Gastroesophageal sphincter (tissue), 4 donors: ENCODE measurements at regions not wholly inside any gene's neighbourhood (a gene's known extent, or its start where the extent isn't known, plus 50 kb on each side); places are given as distances from the start of the nearest gene placed in this dataset.

ENCODE experiments used
- ATAC-seq: fragments of 150-250 bp; one replicate; pipeline ENCODE4 v1.9.1; 2016; ENCODE audit warnings: mild to moderate bottlenecking, moderate library complexity
- H3K27ac ChIP-seq, 4 donors: fragments of 200-600 bp; sonication (generic) in 3 of 4; 1 replicate in 3 of 4; 2 replicates in 1 of 4; pipeline ENCODE4 v1.5.1; 2016 to 2019
- H3K27me3 ChIP-seq: fragments of 200-600 bp; sonication (generic); one replicate; pipeline ENCODE4 v1.5.1; 2019
- H3K36me3 ChIP-seq, 2 donors: fragments of 200-600 bp; sonication (generic); one replicate each; pipeline ENCODE4 v1.5.1; 2019; ENCODE audit warnings: control low read depth in 1 of 2
- H3K4me1 ChIP-seq, 3 donors: fragments of 200-600 bp; sonication (generic); 1 replicate in 2 of 3; 2 replicates in 1 of 3; pipeline ENCODE4 v1.5.1; 2016 to 2019; ENCODE audit warnings: control low read depth in 2 of 3
- H3K4me3 ChIP-seq, 2 donors: fragments of 200-600 bp; sonication (generic); one replicate each; pipeline ENCODE4 v1.5.1; 2019; ENCODE audit warnings: mild to moderate bottlenecking in 1 of 2, moderate library complexity in 1 of 2
- H3K9me3 ChIP-seq, 3 donors: fragments of 200-600 bp; sonication (generic); one replicate each; pipeline ENCODE4 v1.5.1; 2017 to 2019; ENCODE audit warnings: control low read depth in 2 of 3
- EP300 ChIP-seq: sonication (generic); formaldehyde crosslinking; IDR thresholded peaks from one replicate; pipeline ENCODE4 v1.6.1; 2017; ENCODE audit warnings: antibody characterized with exemption, mild to moderate bottlenecking
- POLR2A ChIP-seq, 2 donors: fragments of 450-650 bp; IDR thresholded peaks; one replicate each; pipeline ENCODE4 v1.6.1; 2017; ENCODE audit warnings: antibody characterized with exemption in 2 of 2, mild to moderate bottlenecking in 2 of 2, moderate library complexity in 1 of 2
- POLR2AphosphoS5 ChIP-seq: sonication (generic); formaldehyde crosslinking; IDR thresholded peaks from one replicate; pipeline ENCODE4 v1.6.1; 2017; ENCODE audit warnings: antibody characterized with exemption
- WGBS, 2 donors: methylation state at CpG; one replicate each; pipeline ENCODE4 v1.1.5; 2018; ENCODE audit warnings: low coverage in 1 of 2; 5-methylcytosine and 5-hydroxymethylcytosine counted together
- TF ChIP-seq, protein P1 (sequence below), 4 experiments: fragments of 200-600 bp in 2 of 4; fragments of 450-650 bp in 2 of 4; sonication (generic) in 1 of 4; IDR thresholded peaks; one replicate each; pipeline ENCODE4 v1.5.1; 2017 to 2019; ENCODE audit warnings: antibody characterized with exemption in 4 of 4, mild to moderate bottlenecking in 2 of 4, moderate library complexity in 2 of 4

- no peaks in the 10 kb centered on the region for H3K4me1 ChIP-seq
- TF ChIP-seq POLR2AphosphoS5: no peak
- TF ChIP-seq EP300: no peak
- TF ChIP-seq, protein P1, sequence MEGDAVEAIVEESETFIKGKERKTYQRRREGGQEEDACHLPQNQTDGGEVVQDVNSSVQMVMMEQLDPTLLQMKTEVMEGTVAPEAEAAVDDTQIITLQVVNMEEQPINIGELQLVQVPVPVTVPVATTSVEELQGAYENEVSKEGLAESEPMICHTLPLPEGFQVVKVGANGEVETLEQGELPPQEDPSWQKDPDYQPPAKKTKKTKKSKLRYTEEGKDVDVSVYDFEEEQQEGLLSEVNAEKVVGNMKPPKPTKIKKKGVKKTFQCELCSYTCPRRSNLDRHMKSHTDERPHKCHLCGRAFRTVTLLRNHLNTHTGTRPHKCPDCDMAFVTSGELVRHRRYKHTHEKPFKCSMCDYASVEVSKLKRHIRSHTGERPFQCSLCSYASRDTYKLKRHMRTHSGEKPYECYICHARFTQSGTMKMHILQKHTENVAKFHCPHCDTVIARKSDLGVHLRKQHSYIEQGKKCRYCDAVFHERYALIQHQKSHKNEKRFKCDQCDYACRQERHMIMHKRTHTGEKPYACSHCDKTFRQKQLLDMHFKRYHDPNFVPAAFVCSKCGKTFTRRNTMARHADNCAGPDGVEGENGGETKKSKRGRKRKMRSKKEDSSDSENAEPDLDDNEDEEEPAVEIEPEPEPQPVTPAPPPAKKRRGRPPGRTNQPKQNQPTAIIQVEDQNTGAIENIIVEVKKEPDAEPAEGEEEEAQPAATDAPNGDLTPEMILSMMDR (IDR thresholded peaks at IDR 0.05): no peak
- TF ChIP-seq POLR2A (IDR thresholded peaks at IDR 0.05): no peak
- 65 to 73% methylated on average over 4 of the region's 4 CpGs for WGBS, 2 donors
- no peaks in the 10 kb centered on the region for H3K9me3 ChIP-seq
- H3K36me3 ChIP-seq: no peaks in the 10 kb centered on the region
- H3K4me3 ChIP-seq: no peak overlapping the region
- peaks cover 39% of the 10 kb centered on the region for H3K27me3 ChIP-seq
- no peak overlapping the region for H3K27ac ChIP-seq
- ATAC-seq: no peak
These were observed 70.5 kb upstream of the FOXB1 start for GRCh38 chr15:59933607-59934006.

DNA sequence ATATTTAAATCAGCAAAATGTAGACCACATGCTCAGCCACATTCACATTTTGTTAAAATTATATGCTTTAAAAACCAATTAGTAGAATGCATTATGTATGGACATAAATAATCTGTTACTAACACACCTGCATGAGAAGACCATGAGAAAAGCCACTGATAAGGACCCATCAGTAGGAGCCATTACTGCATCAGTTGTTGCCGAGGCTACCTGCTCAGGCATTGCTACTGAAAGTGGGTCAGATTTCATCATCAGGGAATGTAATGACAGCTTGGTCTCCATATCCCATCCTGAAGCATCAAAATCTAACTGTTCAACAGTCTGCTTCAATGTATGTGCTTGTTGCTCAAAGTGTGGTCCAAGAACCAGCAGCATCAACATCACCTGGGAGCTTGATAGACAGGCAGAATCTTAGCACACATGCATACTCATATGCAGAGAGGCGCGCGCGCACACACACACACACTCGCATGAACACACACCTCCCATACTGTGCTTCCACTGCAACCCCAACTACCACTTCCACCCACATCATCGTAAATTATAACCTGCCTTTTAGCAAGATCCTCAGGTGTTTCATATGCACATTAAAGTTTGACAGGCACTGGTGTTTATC, 72.4 kb upstream of the FOXB1 start:
- H3K36me3 ChIP-seq: no peaks in the 10 kb centered on the region
- WGBS, 2 donors: 87 to 89% methylated on average over 7 of the region's 7 CpGs
- peaks cover 0 to 7% (median 0%) of the 10 kb centered on the region in 3 donors for H3K9me3 ChIP-seq
- no peak for ATAC-seq
- TF ChIP-seq, protein P1 (IDR thresholded peaks at IDR 0.05): no peak
- TF ChIP-seq POLR2A (IDR thresholded peaks at IDR 0.05): no peak
- no peak for TF ChIP-seq POLR2AphosphoS5
- TF ChIP-seq EP300: no peak
- no peak overlapping the region for H3K4me3 ChIP-seq
- no peak overlapping the region for H3K27ac ChIP-seq
- H3K27me3 ChIP-seq: peaks cover 36% of the 10 kb centered on the region
- H3K4me1 ChIP-seq: no peaks in the 10 kb centered on the region

- no peaks in the 10 kb centered on the region for H3K36me3 ChIP-seq
- H3K27ac ChIP-seq: no peak overlapping the region
- H3K27me3 ChIP-seq: peaks cover 44% of the 10 kb centered on the region
- TF ChIP-seq POLR2AphosphoS5 (no peak), EP300 (no peak), POLR2A (IDR thresholded peaks at IDR 0.05) (no peak)
- TF ChIP-seq, protein P1 (IDR thresholded peaks at IDR 0.05): no peak
- no peak for ATAC-seq
- H3K4me3 ChIP-seq: no peak overlapping the region
- peaks cover 0 to 11% (median 0%) of the 10 kb centered on the region in 3 donors for H3K9me3 ChIP-seq
- H3K4me1 ChIP-seq: no peaks in the 10 kb centered on the region
- WGBS, 2 donors: 72 to 78% methylated on average over 8 of the region's 8 CpGs
These were observed 79.1 kb upstream of the FOXB1 start for GRCh38 chr15:59924812-59925522.

DNA sequence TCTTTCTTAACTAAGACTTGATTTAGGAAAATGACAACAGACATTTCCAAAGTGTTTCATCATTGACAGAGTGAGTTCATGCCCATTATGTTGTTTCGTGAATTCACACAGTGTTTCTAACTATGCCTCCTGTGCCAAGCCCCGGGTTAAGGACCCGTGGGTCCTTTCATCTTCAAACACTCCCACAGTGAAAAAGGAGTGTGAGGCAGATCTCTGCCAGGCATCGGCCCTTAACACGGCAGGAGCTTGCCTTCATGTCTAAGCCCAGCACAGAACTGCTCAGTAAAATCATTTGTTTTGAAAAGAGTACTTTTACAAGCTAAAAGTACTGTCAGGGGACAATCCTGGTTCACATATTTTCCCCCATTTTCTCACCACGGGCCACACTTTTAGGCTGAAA, 80.0 kb upstream of the FOXB1 start:
- TF ChIP-seq EP300: no peak
- TF ChIP-seq POLR2AphosphoS5: no peak
- TF ChIP-seq, protein P1 (IDR thresholded peaks at IDR 0.05): no peak
- TF ChIP-seq POLR2A (IDR thresholded peaks at IDR 0.05): no peak
- peaks cover 0 to 11% (median 0%) of the 10 kb centered on the region in 3 donors for H3K9me3 ChIP-seq
- 40 to 69% methylated on average over 2 to 6 of the region's 6 CpGs for whole genome bisulfite sequencing, 2 donors
- H3K4me1 ChIP-seq: no peaks in the 10 kb centered on the region
- H3K36me3 ChIP-seq: no peaks in the 10 kb centered on the region
- peaks cover 38% of the 10 kb centered on the region for H3K27me3 ChIP-seq
- no peak overlapping the region for H3K4me3 ChIP-seq
- H3K27ac ChIP-seq: no peak overlapping the region
- no peak for ATAC-seq

DNA sequence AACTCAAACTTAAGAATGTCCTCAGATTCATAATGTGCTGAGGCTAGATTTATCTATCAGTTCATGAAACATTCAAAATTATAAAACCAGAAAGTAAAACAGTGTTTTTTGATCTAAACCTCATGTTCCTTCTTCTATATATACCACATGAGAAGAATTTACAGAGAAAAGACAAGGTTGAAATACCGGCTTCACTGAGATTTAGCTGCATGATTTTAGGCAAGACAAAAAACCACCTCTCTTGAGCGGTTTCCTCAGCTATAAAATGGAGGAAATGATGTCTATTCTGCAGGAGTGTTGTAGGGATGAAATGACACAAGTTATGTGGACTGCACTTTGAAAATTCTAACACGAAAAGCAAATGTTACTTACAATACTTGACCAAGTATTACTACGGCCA, 80.6 kb upstream of the FOXB1 start:
- 74 to 89% methylated on average over 3 to 4 of the region's 4 CpGs for WGBS, 2 donors

More for the DNA sequence above, 80.6 kb upstream of the FOXB1 start:
- no peaks in the 10 kb centered on the region for H3K36me3 ChIP-seq
- no peak overlapping the region for H3K4me3 ChIP-seq
- peaks cover 38% of the 10 kb centered on the region for H3K27me3 ChIP-seq
- no peak overlapping the region for H3K27ac ChIP-seq
- H3K4me1 ChIP-seq: no peaks in the 10 kb centered on the region
- no peak for ATAC-seq
- H3K9me3 ChIP-seq: peaks cover 0 to 11% (median 0%) of the 10 kb centered on the region in 3 donors
- TF ChIP-seq EP300 (no peak), POLR2A (IDR thresholded peaks at IDR 0.05) (no peak), POLR2AphosphoS5 (no peak)
- TF ChIP-seq, protein P1 (IDR thresholded peaks at IDR 0.05): no peak
